Ishikawa (cell line): ENCODE measurements at regions not wholly inside any gene's neighbourhood (a gene's known extent, or its start where the extent isn't known, plus 50 kb on each side); places are given as distances from the start of the nearest gene placed in this dataset.
A peak's percentile ranks its signal among the peaks of the same experiment; 100 is the strongest.

Experiments used
- CEBPB ChIP-seq: IDR thresholded peaks from 2 replicates; pipeline ENCODE4 v1.6.1; 2012
- CREB1 ChIP-seq: IDR thresholded peaks from 2 replicates; pipeline ENCODE4 v1.6.1; 2012; ENCODE audit warnings: low read depth
- EGR1 ChIP-seq: IDR thresholded peaks from 2 replicates; pipeline ENCODE4 v1.6.1; 2012
- EP300 ChIP-seq: IDR thresholded peaks from 2 replicates; pipeline ENCODE4 v1.6.1; 2012; ENCODE audit warnings: borderline replicate concordance
- FOXM1 ChIP-seq: IDR thresholded peaks from 2 replicates; pipeline ENCODE4 v1.6.1; 2012; ENCODE audit warnings: low read depth, borderline replicate concordance
- MAX ChIP-seq: IDR thresholded peaks from 2 replicates; pipeline ENCODE4 v1.6.1; 2012
- NFIC ChIP-seq: IDR thresholded peaks from 2 replicates; pipeline ENCODE4 v1.6.1; 2012
- RAD21 ChIP-seq: IDR thresholded peaks from 2 replicates; pipeline ENCODE4 v1.6.1; 2012; ENCODE audit warnings: low read depth
- REST ChIP-seq: IDR thresholded peaks from 2 replicates; pipeline ENCODE4 v1.6.1; 2012; ENCODE audit warnings: low read depth, mild to moderate bottlenecking
- TAF1 ChIP-seq: IDR thresholded peaks from 2 replicates; pipeline ENCODE4 v1.6.1; 2012; ENCODE audit warnings: low read depth, mild to moderate bottlenecking
- TCF12 ChIP-seq: IDR thresholded peaks from 2 replicates; pipeline ENCODE4 v1.6.1; 2012; ENCODE audit warnings: low read depth
- TEAD4 ChIP-seq: IDR thresholded peaks from 2 replicates; pipeline ENCODE4 v1.6.1; 2012
- USF1 ChIP-seq: IDR thresholded peaks from 2 replicates; pipeline ENCODE4 v1.6.1; 2012
- YY1 ChIP-seq: IDR thresholded peaks from 2 replicates; pipeline ENCODE4 v1.6.1; 2012; ENCODE audit warnings: low read depth
- ZBTB7A ChIP-seq: IDR thresholded peaks from 2 replicates; pipeline ENCODE4 v1.6.1; 2012; ENCODE audit warnings: low read depth

- TF ChIP-seq EGR1 = 0 out of 2 replicates have a peak, but pooled peaks have one; percentile 27
- no peak for TF ChIP-seq NFIC
Observed at GRCh38 chr2:191746346-191747169, 68.6 kb downstream of the NABP1 start.

- no peak for TF ChIP-seq USF1
- TF ChIP-seq FOXM1 = no peak
- TF ChIP-seq CREB1 = no peak
- TF ChIP-seq EP300 = no peak
- no peak for TF ChIP-seq ZBTB7A
- no peak for TF ChIP-seq CEBPB
Observed at GRCh38 chr2:191747170-191747530, 69.2 kb downstream of the NABP1 start.

- no peak for TF ChIP-seq RAD21
Observed at GRCh38 chr2:191748059-191748461, 70.1 kb downstream of the NABP1 start.

- TF ChIP-seq TEAD4 = no peak
- no peak for TF ChIP-seq TCF12
- no peak for TF ChIP-seq MAX
- TF ChIP-seq EP300 = no peak
- no peak for TF ChIP-seq FOXM1
- TF ChIP-seq REST = no peak
- TF ChIP-seq RAD21 = no peak
- no peak for TF ChIP-seq NFIC
- no peak for TF ChIP-seq CEBPB
- TF ChIP-seq USF1 = no peak
- no peak for TF ChIP-seq CREB1
- TF ChIP-seq ZBTB7A = no peak
- TF ChIP-seq EGR1 = no peak
- TF ChIP-seq TAF1 = no peak
- no peak for TF ChIP-seq YY1
Observed at GRCh38 chr2:191748528-191749180, 70.7 kb downstream of the NABP1 start.

GRCh38 chr2:191749181-191749540 lies 71.2 kb downstream of the NABP1 start:
- TF ChIP-seq TCF12 (no peak), RAD21 (no peak), TEAD4 (no peak), ZBTB7A (no peak), EP300 (no peak), MAX (no peak), TAF1 (no peak), FOXM1 (no peak), REST (no peak)

- TF ChIP-seq EP300 = no peak
- TF ChIP-seq TCF12 = no peak
- no peak for TF ChIP-seq FOXM1
- no peak for TF ChIP-seq EGR1
- no peak for TF ChIP-seq USF1
- TF ChIP-seq MAX = no peak
- TF ChIP-seq REST = no peak
Observed at GRCh38 chr2:191754103-191754502, 76.2 kb downstream of the NABP1 start.
